PC-3 (cell line): ENCODE measurements at regions not wholly inside any gene's neighbourhood (a gene's known extent, or its start where the extent isn't known, plus 50 kb on each side); places are given as distances from the start of the nearest gene placed in this dataset.
A peak's percentile ranks its signal among the peaks of the same experiment; 100 is the strongest.

Experiments used
- ATAC-seq: fragments of 200-7000 bp; cut with Tn5 transposase; 2 replicates; pipeline ENCODE4 v1.9.1; 2020; ENCODE audit warnings: mild to moderate bottlenecking, moderate library complexity
- BruUV-seq: library from RNA; stranded (reverse); fragments of 400-500 nt; replicated peaks from 2 replicates; lab custom pipeline; 2021; lab: Mats Ljungman, UMichigan
- CTCF ChIA-PET: fragments of 300-600 bp; sonication (Branson Sonifier 250); formaldehyde crosslinking; loops from one replicate; lab custom pipeline; 2022; ENCODE audit warnings: antibody characterized with exemption; lab: Charles Lee
- POLR2A ChIA-PET: fragments of 300-600 bp; sonication (Branson Sonifier 250); formaldehyde crosslinking; loops from one replicate; lab custom pipeline; 2022; ENCODE audit warnings: antibody characterized with exemption; ENCODE audit not compliant: unreplicated experiment; lab: Charles Lee
- DNase-seq: peaks from one replicate; pipeline ENCODE4 v3.0.0-alpha.2; 2015
- H2AFZ ChIP-seq: fragments of 300-600 bp; sonication (generic); 2 replicates; pipeline ENCODE4 v1.6.0; 2016; ENCODE audit warnings: antibody characterized with exemption, low read length
- H3F3A ChIP-seq: fragments of 300-600 bp; sonication (generic); one replicate; pipeline ENCODE4 v1.6.0; 2017; ENCODE audit warnings: antibody characterized with exemption, low read length, control low read depth, mild to moderate bottlenecking; ENCODE audit not compliant: unreplicated experiment
- H3K27ac ChIP-seq: fragments of 300-600 bp; sonication (generic); 2 replicates; pipeline ENCODE4 v1.5.1; 2016; ENCODE audit warnings: mild to moderate bottlenecking, low read length
- H3K27me3 ChIP-seq: fragments of 300-600 bp; sonication (generic); 2 replicates; pipeline ENCODE4 v1.6.1; 2016; ENCODE audit warnings: low read length, mixed read lengths
- H3K36me3 ChIP-seq: fragments of 300-600 bp; sonication (generic); 2 replicates; pipeline ENCODE4 v1.6.1; 2016; ENCODE audit warnings: low read depth, mixed run types, low read length, mixed read lengths
- H3K4me1 ChIP-seq: fragments of 300-600 bp; sonication (generic); 2 replicates; pipeline ENCODE4 v1.5.1; 2016; ENCODE audit warnings: low read length; ENCODE audit not compliant: insufficient read depth
- H3K4me2 ChIP-seq: fragments of 300-600 bp; sonication (generic); 2 replicates; pipeline ENCODE4 v1.6.0; 2016; ENCODE audit warnings: low read length
- H3K4me3 ChIP-seq: fragments of 300-600 bp; sonication (generic); 2 replicates; pipeline ENCODE4 v1.5.1; 2016; ENCODE audit warnings: mild to moderate bottlenecking, low read length, mixed read lengths
- H3K79me2 ChIP-seq: fragments of 300-600 bp; sonication (generic); 2 replicates; pipeline ENCODE4 v1.6.1; 2017; ENCODE audit warnings: low read length, mixed read lengths
- H3K9ac ChIP-seq: fragments of 300-600 bp; sonication (generic); 2 replicates; pipeline ENCODE4 v1.6.0; 2016; ENCODE audit warnings: mild to moderate bottlenecking, low read length
- H3K9me2 ChIP-seq: fragments of 300-600 bp; sonication (generic); replicated peaks from 2 replicates; pipeline ENCODE4 v1.6.1; 2016; ENCODE audit warnings: mixed run types, low read length, mixed read lengths
- H3K9me3 ChIP-seq: fragments of 300-600 bp; sonication (generic); 2 replicates; pipeline ENCODE4 v1.6.1; 2016; ENCODE audit warnings: low read length, mixed read lengths
- H4K20me1 ChIP-seq: fragments of 300-600 bp; sonication (generic); 2 replicates; pipeline ENCODE4 v1.6.1; 2016; ENCODE audit warnings: low read length, mixed read lengths
- EZH2 ChIP-seq: fragments of 300-600 bp; sonication (generic); IDR thresholded peaks from one replicate; pipeline ENCODE4 v1.6.1; 2017; ENCODE audit warnings: antibody characterized with exemption, mild to moderate bottlenecking, low read length; ENCODE audit not compliant: unreplicated experiment
- EZH2phosphoT487 ChIP-seq: fragments of 300-600 bp; sonication (generic); IDR thresholded peaks from 2 replicates; pipeline ENCODE4 v1.6.1; 2018; ENCODE audit warnings: mild to moderate bottlenecking, antibody characterized with exemption, low read length, borderline replicate concordance
- intact Hi-C: fragments of 100-400 bp; cut with micrococcal nuclease; formaldehyde crosslinking; loops from 2 replicates; pipeline ENCODE4 v1.9.0; 2023
- TF ChIP-seq, protein P1 (sequence below): fragments of 300-600 bp; sonication (generic); conservative IDR thresholded peaks from 2 replicates; pipeline ENCODE4 v1.5.1; 2017; ENCODE audit warnings: antibody characterized with exemption, low read depth, mild to moderate bottlenecking, low read length

- Histone ChIP-seq H3K79me2 (no peaks in the 10 kb centered on the region), H3K4me1 (peaks cover 34% of the 10 kb centered on the region), H4K20me1 (no peaks in the 10 kb centered on the region), H3K9ac (peak overlapping the region; percentile 23), H3K9me2 (no peaks in the 10 kb centered on the region), H2AFZ (peak overlapping the region; percentile 59), H3K27me3 (no peaks in the 10 kb centered on the region), H3F3A (no peaks in the 10 kb centered on the region), H3K36me3 (no peaks in the 10 kb centered on the region), H3K9me3 (peaks cover 10% of the 10 kb centered on the region; the same call in 1 of the 2 replicates), H3K27ac (peak overlapping the region; percentile 79), H3K4me2 (peak overlapping the region; percentile 62), H3K4me3 (peak overlapping the region; percentile 6; the same call in 1 of the 2 replicates)
- intact Hi-C loops, result no loop called here
- BruUV-seq, result no TSS peak
- ATAC-seq, result peak; percentile 32
- CTCF ChIA-PET, result interaction anchor here (0.6 kb wide), 1 partner anchor 199 kb away, joined by 4 read pairs; no protein-coding TSS in a partner anchor
- TF ChIP-seq, protein P1, sequence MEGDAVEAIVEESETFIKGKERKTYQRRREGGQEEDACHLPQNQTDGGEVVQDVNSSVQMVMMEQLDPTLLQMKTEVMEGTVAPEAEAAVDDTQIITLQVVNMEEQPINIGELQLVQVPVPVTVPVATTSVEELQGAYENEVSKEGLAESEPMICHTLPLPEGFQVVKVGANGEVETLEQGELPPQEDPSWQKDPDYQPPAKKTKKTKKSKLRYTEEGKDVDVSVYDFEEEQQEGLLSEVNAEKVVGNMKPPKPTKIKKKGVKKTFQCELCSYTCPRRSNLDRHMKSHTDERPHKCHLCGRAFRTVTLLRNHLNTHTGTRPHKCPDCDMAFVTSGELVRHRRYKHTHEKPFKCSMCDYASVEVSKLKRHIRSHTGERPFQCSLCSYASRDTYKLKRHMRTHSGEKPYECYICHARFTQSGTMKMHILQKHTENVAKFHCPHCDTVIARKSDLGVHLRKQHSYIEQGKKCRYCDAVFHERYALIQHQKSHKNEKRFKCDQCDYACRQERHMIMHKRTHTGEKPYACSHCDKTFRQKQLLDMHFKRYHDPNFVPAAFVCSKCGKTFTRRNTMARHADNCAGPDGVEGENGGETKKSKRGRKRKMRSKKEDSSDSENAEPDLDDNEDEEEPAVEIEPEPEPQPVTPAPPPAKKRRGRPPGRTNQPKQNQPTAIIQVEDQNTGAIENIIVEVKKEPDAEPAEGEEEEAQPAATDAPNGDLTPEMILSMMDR, result no peak
- TF ChIP-seq EZH2, result no peak
- POLR2A ChIA-PET, result no interaction called here
- DNase-seq, result no peak
Measured at GRCh38 chr5:8417316-8418048, 548.5 kb downstream of the MTRR start.

DNA sequence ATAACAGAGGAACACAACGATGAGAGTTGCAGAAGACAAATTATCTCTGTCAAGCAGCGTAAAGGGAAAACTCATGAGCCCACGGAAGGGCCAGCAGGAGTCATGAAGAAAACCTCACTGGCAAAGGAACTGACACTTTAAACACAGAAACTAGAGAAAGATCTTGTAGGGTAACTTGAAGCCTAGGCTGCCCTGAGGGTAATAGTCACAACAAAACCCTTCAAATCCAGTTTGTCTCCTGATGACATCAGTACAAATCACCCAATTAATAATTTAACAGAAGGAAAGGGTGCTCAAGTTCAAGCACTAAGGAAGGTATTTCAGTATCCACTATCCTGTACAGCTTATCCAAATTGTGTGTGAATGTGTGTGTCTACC is 549.1 kb downstream of the MTRR start:
- DNase-seq, result peak; percentile 95
- CTCF ChIA-PET, result no interaction called here
- BruUV-seq, result no TSS peak

More for the DNA sequence above, 549.1 kb downstream of the MTRR start:
- Histone ChIP-seq H3F3A (no peaks in the 10 kb centered on the region), H3K4me1 (peaks cover 34% of the 10 kb centered on the region), H3K36me3 (no peaks in the 10 kb centered on the region), H3K27ac (peak overlapping the region; percentile 79), H3K4me2 (peak overlapping the region; percentile 62), H3K79me2 (no peaks in the 10 kb centered on the region), H3K27me3 (no peaks in the 10 kb centered on the region), H2AFZ (peak overlapping the region; percentile 59), H3K9ac (peak overlapping the region; percentile 23), H3K4me3 (peak overlapping the region; percentile 6; the same call in 1 of the 2 replicates), H3K9me3 (peaks cover 10% of the 10 kb centered on the region; the same call in 1 of the 2 replicates), H3K9me2 (no peaks in the 10 kb centered on the region), H4K20me1 (no peaks in the 10 kb centered on the region)
- POLR2A ChIA-PET, result no interaction called here
- peak; percentile 87 for ATAC-seq
- intact Hi-C loops, result no loop called here
- TF ChIP-seq EZH2, result no peak
- TF ChIP-seq, protein P1, result no peak
- no peak for TF ChIP-seq EZH2phosphoT487
